ENCODE measurements at regions not wholly inside any gene's neighbourhood (a gene's known extent, or its start where the extent isn't known, plus 50 kb on each side); places are given as distances from the start of the nearest gene placed in this dataset.

DNA sequence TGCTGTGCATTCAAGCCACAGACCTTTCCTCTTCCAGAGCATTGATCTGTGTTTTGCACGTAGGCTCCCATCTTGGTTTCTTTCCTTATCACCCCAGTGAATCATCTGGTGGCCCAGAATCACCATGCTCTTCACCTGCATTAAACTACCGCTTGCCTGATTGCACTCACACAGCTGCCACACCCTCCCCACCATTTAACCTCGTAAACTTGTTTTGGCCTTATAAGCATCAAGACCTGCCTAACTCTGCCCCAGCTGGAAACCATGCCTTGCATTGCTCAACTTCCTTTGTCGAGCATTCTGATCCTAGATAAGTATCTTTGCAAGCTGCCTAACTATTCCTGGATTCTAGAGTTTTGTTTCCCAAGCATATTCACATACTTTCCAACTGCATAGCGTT is 369.6 kb upstream of the SEMA6A start:
- ChIA-PET CTCF (no interaction called here), POLR2A (no interaction called here)
- no peak overlapping the region for H3K4me3 Mint-ChIP-seq
- intact Hi-C loops (cut with micrococcal nuclease) = no loop called here
- no peaks in the 10 kb centered on the region for H3K36me3 Mint-ChIP-seq (ENCODE audit: low read depth)
- H3K9me3 Mint-ChIP-seq = peaks cover 4% of the 10 kb centered on the region
- H3K4me1 Mint-ChIP-seq = peaks cover 5% of the 10 kb centered on the region
- H3K27ac Mint-ChIP-seq = no peak overlapping the region
- H3K27me3 Mint-ChIP-seq = no peaks in the 10 kb centered on the region
- TF ChIP-seq, protein P1, sequence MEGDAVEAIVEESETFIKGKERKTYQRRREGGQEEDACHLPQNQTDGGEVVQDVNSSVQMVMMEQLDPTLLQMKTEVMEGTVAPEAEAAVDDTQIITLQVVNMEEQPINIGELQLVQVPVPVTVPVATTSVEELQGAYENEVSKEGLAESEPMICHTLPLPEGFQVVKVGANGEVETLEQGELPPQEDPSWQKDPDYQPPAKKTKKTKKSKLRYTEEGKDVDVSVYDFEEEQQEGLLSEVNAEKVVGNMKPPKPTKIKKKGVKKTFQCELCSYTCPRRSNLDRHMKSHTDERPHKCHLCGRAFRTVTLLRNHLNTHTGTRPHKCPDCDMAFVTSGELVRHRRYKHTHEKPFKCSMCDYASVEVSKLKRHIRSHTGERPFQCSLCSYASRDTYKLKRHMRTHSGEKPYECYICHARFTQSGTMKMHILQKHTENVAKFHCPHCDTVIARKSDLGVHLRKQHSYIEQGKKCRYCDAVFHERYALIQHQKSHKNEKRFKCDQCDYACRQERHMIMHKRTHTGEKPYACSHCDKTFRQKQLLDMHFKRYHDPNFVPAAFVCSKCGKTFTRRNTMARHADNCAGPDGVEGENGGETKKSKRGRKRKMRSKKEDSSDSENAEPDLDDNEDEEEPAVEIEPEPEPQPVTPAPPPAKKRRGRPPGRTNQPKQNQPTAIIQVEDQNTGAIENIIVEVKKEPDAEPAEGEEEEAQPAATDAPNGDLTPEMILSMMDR (IDR thresholded peaks at IDR 0.05) = no peak
- DNase-seq (no peak), ATAC-seq (ENCODE audit: low read depth) (no peak)

DNA sequence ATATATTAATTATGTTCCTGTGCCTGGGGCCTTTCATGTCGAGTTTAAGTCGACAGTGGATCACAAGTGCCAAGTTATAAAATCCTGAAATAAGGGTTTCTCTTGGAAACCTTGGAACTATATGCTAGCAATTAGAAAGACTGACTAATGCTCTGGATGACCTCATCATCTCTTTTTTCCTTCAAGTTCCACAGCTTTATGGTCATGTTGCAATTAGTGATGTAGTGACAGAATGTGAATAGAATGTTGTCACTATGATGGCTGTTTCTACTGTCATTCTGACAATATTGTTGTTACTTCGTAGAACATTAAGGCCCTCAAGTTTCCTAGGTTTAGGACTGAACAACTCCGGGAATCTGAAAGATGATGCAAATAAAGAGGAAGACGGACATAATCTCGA is 368.0 kb upstream of the SEMA6A start:
- no peak overlapping the region for H3K27ac Mint-ChIP-seq
- no peak for ATAC-seq (ENCODE audit: low read depth)
- no peak overlapping the region for H3K4me3 Mint-ChIP-seq
- H3K27me3 Mint-ChIP-seq = peaks cover 2% of the 10 kb centered on the region
- intact Hi-C loops (cut with micrococcal nuclease) = no loop called here
- H3K4me1 Mint-ChIP-seq = no peaks in the 10 kb centered on the region
- ChIA-PET CTCF (no interaction called here), POLR2A (no interaction called here)
- no peaks in the 10 kb centered on the region for H3K9me3 Mint-ChIP-seq
- TF ChIP-seq, protein P1 (IDR thresholded peaks at IDR 0.05) = no peak
- H3K36me3 Mint-ChIP-seq (ENCODE audit: low read depth) = no peaks in the 10 kb centered on the region
- DNase-seq = no peak

DNA sequence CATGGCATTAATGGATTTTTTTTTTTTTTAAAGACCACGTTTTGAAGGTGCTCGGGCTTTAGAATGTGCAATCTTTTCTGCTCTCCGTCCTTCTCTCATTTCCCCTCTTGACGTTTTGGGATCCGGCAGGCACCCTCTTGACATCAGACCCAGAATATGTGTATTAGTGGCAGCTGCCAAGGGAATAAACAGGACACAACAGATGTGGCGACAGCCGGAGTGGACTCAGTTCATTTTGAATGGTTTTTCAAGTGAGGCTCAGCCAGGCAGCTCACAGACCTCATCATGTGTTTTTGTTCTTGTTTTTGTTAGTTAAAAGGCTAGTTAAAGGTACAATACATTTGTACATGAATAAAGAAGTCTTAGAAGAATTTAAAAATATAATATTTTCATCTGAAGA is 365.0 kb upstream of the SEMA6A start:
- TF ChIP-seq, protein P1 (IDR thresholded peaks at IDR 0.05) = no peak
- ChIA-PET CTCF (no interaction called here), POLR2A (no interaction called here)
- Mint-ChIP-seq H3K27ac (no peak overlapping the region), H3K27me3 (peaks cover 2% of the 10 kb centered on the region), H3K9me3 (no peaks in the 10 kb centered on the region), H3K36me3 (ENCODE audit: low read depth) (no peaks in the 10 kb centered on the region), H3K4me3 (no peak overlapping the region), H3K4me1 (no peaks in the 10 kb centered on the region)
- ATAC-seq (ENCODE audit: low read depth) (no peak), DNase-seq (no peak)
- intact Hi-C loops (cut with micrococcal nuclease) = no loop called here

DNA sequence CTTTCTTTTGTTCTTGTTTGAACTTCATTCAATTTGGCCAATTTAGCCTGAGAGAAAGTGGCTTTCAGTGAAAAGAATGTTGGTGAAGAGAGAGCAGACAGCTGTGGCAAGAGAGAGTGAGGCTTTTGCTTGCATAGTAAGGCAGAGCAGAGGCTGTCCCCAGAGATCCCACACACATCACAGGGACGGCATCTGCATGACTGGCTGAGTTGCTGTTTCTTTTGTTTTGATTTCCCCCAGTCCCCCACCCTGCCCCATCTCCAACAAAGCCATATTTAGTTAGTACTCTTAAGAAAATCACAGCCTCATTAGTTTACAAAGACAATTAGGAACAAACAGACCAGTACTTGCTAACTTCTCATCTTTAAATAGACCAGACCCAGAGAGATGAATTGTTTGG is 363.9 kb upstream of the SEMA6A start:
- intact Hi-C loops (cut with micrococcal nuclease) = no loop called here
- ATAC-seq (ENCODE audit: low read depth) = no peak
- no peaks in the 10 kb centered on the region for H3K4me1 Mint-ChIP-seq

DNA sequence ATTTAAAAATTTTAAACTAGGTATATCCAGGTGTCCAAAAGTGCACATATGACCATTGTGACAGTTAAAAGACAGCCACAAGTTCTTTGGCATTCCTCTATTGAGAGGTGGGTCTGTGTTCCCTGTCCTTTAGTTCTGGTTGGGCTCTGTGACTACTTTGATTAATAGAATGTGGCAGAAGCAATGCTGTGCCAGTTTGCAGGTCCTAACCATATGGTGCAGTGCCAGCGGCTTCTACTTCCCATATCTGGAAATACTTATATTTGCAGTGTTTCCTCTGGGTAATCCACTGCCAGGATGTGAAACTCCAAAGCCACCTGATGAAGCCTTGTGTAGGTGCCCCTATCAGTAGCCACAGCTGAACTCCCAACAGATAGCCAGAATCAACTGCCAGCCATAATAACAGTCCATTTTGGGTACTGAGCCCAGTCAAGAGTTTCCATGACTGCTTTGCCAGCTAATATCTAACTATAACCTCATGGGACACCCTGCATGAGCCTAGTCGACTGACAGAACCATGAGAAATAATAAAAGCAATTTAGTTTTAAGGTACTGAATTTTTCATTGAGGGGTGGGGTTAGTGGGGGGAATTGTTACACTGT is 361.0 kb upstream of the SEMA6A start:
- DNase-seq (no peak), ATAC-seq (ENCODE audit: low read depth) (no peak)
- intact Hi-C loops (cut with micrococcal nuclease) = no loop called here
- POLR2A ChIA-PET = no interaction called here
- CTCF ChIA-PET = no interaction called here
- TF ChIP-seq, protein P1 (IDR thresholded peaks at IDR 0.05) = no peak
- no peaks in the 10 kb centered on the region for H3K36me3 Mint-ChIP-seq (ENCODE audit: low read depth)
- no peaks in the 10 kb centered on the region for H3K4me1 Mint-ChIP-seq
- peaks cover 2% of the 10 kb centered on the region for H3K27me3 Mint-ChIP-seq
- H3K9me3 Mint-ChIP-seq = no peaks in the 10 kb centered on the region
- H3K4me3 Mint-ChIP-seq = no peak overlapping the region
- H3K27ac Mint-ChIP-seq = no peak overlapping the region

More for the DNA sequence above, 363.9 kb upstream of the SEMA6A start:
- Mint-ChIP-seq H3K4me3 (no peak overlapping the region), H3K9me3 (no peaks in the 10 kb centered on the region), H3K27ac (no peak overlapping the region), H3K27me3 (peaks cover 2% of the 10 kb centered on the region), H3K36me3 (ENCODE audit: low read depth) (no peaks in the 10 kb centered on the region)
- TF ChIP-seq, protein P1 (IDR thresholded peaks at IDR 0.05) = no peak
- no peak for DNase-seq
- POLR2A ChIA-PET = no interaction called here
- CTCF ChIA-PET = no interaction called here

Measured in activated B cell treated with CpG ODN at 0.5 μM for 24 hours (primary cell).